CD4-positive, alpha-beta T cell treated with Interleukin-17A for 4 hours (primary cell): ENCODE measurements at regions not wholly inside any gene's neighbourhood (a gene's known extent, or its start where the extent isn't known, plus 50 kb on each side); places are given as distances from the start of the nearest gene placed in this dataset.
"Not testable (repeated sequence)": the region's sequence is repeated elsewhere in the genome, so short reads cannot be mapped to it uniquely, and the experiment has no call there.

Experiments used
- DNase-seq: peaks from one replicate; pipeline ENCODE4 v3.0.0-alpha.2; 2020; ENCODE audit warnings: mixed read lengths

DNA sequence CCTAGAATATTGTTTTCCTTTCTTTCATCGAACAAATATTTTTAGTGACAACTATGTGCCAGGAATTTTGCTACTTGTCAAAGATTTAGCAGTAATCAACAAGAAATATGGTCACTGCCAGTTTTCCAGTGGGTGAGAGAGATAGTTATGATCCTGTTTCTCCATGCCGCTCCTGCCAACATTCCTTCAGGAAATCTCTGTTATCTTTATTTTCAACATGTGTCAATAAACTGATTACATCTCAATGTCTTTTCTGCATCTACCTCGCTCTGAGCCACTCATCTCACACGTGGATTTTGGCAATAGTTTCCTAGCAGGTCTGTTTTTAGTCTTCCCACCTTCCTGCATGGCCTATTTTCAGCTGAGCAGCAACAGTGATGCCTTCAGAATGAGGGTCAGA lies 650.0 kb upstream of the STXBP6 start:
- DNase-seq = no peak

DNA sequence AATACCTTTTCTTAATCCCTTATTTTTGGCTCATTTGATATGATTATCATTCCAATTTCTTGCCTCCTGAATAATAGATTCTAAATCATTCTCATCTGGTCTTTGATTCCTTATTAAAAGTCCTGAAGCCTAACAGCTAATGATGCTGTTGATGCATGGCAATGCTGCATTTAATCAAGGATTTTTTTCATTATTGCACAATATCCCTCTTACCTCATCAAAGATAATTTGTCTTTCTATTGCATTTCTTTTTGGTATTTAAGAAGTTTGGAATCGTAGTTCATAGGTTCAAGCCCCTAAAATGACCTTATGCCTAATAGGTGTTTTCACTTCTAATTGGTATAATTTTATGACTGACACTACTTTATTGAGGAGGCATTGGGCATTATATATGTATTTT lies 648.2 kb upstream of the STXBP6 start:
- DNase-seq = no peak

DNA sequence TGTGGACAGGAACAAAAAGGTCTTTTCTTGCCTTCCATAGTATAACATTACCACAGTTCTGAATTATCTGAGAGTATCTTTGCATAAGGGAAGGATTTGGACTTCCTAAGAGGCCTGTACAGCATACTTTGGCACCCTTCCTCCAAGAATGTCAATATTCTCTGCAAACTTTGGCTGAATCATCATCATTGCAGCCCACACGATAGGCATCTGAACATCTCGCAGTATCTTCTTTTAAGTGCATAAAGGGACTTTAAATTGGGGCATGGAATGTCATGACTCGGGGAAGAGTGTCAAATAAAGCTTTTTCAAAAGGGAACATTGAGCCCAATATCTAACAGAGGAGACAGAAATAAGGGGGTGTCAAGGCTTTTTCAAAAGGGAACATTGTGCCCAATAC lies 646.2 kb upstream of the STXBP6 start:
- no peak for DNase-seq

DNA sequence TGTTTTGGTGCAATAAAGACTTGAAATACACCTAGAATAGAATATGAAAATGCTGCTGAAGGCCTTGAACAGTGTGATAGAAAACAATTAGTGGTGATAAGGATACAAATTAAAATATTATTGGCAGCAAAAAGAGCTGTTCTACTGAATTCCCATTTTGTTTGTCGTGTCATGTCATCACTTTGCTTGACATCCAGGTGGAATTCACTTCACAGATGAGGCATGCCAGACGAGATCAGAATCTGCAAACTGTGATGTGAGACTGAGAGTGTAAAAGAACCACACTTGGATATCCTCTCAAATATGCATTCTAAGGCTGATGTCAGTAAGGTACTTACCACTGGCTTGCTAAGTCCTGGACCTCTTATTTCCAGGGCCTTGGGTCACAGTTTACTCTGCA lies 635.1 kb upstream of the STXBP6 start:
- DNase-seq = no peak

DNA sequence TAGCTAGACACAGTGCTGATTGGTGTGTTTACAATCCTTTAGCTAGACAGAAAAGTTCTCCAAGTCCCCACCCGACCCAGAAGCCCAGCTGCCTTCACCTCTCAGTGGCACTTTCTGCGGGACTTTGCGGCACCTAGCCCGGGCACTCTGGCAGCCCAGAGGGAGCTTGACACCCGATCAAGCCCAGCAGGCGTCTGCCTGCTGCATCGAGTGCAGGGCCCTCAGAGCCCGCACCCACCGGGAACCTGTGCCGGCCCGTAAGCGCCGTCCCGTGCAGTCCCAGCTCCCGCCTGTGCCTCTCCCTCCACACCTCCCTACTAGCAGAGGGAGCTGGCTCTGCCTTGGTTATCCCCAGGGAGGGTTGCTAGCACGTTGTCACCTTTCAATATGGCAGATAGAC lies 631.0 kb upstream of the STXBP6 start:
- peak; percentile 3 for DNase-seq

DNA sequence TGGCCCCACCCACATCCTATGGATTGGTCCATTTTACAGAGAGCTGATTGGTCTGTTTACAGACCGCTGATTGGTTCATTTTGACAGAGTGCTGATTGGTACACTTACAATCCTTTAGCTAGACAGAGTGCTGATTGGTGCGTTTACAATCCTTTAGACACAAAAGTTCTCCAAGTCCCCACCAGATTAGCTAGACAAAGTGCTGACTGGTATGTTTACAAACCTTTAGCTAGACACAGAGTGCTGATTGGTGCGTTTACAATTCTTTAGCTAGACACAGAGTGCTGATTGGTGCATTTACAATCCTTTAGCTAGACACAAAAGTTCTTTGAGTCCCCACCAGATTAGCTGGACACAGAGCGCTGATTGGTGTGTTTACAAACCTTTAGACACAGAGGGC lies 630.6 kb upstream of the STXBP6 start:
- DNase-seq = not testable (repeated sequence)

DNA sequence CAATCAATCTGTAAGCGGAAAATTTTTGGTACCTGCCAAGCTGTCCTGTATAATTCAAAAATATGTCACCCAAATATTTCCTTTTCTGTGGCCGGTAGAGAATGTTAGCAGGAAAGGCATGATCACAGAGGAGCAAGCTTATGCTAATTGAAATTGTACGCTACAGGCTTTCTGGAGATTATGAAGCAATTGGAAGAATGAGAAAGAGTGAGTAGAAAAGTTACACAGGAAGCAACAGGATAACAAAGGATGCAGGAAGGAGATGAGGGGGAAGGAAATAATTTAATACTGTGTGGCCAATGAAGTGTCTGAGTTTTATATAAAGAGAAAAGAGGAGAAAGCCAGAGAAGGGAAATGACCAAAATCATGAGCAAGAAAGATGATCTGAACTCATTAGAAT lies 627.2 kb upstream of the STXBP6 start:
- DNase-seq = no peak

DNA sequence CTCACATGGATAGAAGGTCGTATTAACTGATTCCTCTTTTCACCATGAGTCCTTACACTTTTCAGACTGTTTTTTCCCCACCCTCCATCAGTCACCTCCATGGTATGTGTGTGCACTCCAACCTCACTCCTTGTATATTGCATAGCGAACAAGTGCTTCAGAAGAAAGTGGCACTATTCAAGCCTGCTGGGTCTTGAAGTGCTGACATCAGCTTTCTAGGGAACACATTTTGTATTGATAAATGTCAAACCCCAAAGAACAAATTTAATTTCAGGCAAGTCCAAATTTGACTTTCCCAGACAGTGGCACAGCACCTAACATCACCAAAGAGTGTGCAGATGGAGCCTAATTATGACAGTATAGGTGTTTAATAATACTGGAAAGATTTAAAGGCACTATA lies 617.4 kb upstream of the STXBP6 start:
- no peak for DNase-seq

DNA sequence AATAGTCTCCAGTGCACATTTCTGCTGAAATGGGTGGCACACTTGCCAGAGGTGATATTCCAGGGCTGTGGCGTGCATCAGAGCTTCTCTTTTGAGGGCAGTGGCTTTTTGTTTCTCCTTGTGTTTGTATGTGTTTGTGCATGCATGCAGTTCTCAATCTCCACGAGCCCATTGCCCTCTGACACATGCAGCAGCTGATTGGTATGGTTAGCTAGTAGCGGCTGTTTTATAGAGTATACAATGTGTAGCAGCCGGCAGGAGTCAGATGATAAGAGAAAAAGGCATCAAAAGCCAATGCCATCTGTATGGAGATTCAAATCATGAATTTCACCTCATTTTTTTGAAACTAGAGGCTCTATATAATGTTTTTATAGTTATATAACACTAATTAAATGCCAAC lies 616.9 kb upstream of the STXBP6 start:
- no peak for DNase-seq

DNA sequence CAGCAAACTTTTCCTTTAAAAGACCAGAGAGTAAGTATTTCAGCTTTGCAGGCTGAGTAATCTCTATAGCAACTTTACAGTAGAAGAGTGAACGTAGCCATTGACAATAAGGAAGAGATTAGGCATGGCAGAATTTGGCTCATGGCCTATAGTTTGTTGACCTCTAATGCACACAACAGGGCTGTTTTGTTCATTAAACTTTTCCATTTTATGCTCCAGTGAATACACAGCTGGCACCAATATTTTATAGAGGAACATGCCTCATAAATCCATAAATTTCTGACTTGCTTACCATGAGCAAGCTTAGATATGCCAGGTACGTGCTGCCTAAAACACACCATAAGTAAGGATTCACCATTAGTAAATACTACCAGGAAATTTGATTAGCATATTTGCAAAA lies 609.0 kb upstream of the STXBP6 start:
- DNase-seq = no peak

DNA sequence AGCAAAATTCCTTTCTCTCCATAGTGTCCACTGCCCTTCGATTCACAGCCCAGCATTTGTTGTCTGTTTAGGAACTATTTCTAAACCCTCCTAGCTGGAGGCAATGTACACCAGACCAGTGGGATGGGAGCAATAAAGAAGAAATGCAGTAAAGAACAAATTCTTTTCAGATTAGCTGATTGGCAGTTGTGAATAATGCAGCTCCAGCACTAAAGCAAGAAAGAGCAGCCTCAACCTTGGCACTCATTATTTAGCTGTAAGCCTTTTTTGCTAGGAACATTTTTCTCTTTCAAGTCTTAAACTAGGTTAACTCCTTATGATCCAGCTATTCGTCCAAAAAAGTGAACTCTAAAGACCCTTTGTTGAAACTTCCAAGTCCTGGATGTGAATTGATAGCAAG lies 580.5 kb upstream of the STXBP6 start:
- DNase-seq = no peak

DNA sequence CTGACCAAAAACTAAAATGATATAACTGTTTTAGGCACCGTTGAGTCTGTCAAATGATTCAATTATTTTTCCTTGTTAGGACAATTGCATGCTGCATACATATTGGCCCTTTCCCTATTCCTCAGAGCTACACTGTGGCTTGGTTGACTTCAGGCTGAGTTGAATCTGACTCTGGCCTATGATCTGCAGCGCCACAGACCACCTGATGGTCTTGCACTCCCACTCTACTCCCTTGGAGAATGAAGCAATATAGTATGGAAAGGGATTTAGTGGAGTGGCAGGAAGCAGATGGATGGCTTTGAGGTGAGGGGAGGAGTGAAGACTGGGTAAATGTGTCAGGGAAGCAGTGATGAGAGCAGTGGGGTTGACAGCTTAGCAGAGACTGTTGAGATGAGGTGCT lies 579.0 kb upstream of the STXBP6 start:
- DNase-seq = no peak

DNA sequence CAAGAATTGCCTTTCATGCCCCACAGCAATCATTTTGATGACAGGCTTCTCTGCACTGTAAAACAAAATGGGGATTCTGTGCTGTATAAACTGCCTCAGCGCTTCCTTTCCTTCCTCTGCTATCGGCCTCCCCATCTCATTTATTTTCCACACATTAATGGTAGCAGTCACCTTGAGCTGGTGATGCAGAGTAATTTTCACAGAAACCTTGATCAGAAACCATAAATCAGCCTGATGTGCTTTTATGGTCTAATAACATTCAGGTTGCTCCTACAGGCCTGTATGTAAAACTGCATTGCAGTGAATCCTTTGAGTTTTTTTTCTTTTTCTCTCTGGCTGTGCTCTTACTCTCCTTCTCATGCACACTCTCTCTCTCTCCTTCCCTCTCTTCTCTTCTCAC lies 578.4 kb upstream of the STXBP6 start:
- no peak for DNase-seq

DNA sequence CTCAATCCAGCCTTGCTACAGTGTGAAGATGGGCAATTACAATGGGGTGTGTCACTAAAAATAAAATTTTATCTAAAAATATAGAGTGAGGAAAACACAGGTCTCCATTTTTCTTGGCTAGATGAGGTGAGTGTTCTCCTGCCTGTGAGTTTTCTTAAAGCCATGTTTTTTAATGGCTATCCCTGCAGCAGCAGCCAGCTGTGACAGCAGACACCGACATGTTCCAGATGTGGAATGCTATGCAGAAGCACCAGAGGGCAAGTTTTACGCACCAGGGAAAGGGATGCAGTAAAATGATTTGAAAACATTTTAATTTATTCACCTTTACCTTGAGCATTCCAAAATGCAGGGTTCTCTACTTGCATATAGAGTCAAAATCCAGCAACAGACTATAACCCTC lies 577.0 kb upstream of the STXBP6 start:
- no peak for DNase-seq

DNA sequence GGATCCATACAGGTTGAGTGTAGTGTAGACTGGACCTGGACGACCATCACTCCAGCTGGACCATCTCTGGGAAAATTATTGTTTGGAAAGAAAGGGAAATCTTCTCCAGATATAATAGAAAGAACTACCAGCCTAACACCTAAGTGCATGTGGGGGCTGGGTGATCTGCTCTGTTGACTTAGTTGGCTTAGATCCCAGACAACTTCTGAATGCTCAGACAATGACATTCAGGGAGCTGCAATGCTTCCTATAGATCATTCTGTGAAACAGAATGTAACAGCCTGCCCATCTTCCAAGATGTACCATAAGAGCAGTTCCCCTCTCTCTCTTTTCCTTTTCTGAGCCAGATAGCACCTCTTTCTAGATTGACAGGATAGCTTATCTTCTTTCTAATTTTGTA lies 572.8 kb upstream of the STXBP6 start:
- DNase-seq = no peak

DNA sequence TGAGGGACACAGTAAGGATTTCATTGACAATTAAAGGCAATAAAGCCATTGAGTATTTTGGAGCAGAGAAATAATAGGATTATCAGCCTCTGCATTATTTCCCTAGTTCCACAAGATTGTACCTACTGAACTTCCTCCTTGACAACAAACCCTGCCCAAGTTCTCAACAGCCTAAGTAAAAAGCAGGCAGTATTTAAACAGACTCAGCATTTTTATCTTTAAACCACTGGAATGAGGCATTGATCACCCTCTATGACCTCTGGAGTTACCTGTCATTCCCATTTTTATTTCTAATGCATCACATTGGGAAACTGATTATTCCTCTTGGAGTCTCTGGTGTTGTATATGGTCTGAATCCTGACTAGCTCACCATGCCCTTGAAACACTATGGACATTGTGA lies 570.6 kb upstream of the STXBP6 start:
- no peak for DNase-seq

DNA sequence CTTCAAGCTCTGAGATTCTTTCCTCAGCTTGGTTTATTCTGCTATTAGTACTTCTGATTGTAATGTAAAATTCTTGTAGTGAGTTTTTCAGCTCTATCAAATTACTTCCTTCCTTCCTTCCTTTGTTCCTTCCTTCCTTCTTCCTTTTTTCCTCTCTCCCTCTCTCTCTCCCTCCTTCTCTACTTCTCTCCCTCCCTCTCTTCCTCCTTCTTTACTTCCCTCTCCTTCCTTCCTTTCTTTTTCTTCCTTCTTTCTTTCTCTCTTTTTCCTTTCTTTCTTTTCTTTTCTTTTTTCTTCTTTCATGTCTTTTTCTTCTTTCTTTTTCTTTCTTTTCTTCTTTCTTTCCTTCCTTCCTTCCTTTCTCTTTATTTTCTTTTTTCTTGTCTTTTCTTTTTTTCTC lies 565.2 kb upstream of the STXBP6 start:
- DNase-seq = no peak

DNA sequence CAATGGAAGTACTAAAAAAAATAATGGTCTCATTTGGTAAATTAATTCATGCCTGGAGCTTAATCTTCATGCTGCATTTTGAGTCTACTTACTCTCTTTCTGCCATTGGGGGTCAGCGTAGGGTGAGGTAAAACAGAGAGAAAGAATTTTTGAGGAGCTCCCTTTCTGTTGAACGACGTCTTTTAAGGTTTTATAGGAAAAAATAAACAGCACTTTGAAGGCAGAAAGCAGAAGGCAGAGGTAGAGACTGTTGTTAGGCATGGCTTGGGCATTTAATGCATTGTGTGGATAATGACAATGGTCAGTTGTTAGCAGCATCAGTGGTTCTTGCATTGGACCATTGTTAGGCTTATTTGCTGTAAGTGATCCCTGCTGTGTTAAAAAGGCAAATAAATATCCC lies 557.2 kb upstream of the STXBP6 start:
- no peak for DNase-seq

DNA sequence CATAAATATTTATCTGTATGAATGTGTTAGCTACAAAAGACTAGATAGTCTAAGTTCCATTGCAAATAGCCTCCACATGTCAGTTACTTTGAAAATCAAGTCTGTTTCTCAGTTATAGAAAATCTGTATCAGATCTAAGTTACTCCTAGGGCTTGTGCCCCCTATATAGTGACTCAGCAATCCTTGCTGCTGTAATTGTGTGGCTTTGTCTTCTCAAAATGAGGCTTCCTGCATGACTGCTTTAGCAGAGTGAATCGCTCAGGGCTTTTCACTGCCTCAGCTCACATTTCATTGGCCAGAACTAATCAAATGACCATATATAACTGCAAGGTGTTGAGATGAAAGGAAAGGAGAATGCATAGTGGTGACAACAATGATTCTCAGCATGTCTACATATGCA lies 552.2 kb upstream of the STXBP6 start:
- no peak for DNase-seq

DNA sequence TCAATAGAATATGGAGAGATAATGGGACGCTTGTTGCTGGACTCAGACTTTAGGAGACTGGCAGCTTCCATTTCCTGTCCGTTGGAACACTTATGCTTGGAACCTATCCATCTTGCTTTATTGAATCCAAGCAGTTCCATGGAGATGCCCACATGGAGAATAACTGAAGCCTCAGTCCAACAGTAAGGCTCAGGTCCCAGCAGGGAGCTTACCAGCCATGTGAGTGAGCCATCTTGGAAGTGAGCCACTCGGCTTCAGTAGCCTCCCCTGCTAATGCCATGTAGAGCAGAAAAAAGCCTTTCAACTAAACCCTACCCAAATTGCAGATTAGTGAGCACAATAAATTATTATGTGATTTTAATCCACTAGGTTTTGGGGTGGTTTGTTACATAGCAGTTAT lies 538.8 kb upstream of the STXBP6 start:
- no peak for DNase-seq

DNA sequence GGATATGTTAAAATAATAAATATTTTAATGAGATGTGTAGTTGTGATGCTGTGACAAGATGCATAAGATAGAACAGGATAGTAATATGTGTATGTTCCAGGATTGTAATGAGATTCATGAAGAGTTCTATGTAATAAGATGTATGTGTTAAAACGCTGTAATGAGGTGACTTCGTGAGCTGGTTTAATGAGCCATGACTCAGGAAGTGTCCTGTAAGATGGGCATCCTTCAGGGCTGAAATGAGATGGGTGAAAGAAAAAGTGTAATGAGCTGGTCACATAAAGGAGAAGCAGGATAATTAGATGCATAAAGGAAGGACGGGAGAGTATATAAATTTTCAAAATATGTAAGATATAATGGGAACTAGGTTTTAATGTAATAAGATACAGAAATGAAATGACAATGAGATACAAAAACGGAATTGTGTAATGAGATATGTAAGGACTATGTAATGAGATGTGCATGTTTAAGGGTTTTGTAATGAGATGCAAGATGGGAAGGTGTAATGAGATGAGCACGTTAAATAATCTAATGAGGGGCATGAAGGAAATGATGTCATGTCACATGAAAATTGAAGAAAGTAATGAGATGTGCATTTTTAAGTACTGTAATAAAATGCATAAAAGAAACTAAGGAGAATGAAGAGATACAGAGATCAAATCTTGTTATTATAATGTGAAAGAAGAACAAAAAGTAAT lies 524.8 kb upstream of the STXBP6 start:
- no peak for DNase-seq

DNA sequence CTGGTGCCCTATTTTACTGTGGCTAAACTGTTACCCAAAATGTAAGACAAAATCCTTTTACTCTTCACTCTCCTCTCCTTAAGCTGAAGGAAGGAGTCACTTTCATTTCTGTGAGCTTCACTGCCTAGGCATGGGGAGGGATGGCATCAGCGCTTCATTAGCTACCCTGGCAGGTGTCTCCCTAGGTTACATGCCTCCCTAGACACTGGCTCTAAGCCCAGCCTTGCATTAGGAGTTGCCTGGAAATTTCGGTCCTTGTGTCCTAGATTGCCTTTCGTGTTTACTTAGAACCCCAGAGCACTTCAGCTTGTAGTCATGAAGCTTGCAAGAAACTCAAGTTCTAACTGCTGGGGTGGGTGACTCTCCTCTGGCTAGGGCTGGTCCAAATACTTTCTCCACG lies 520.5 kb upstream of the STXBP6 start:
- DNase-seq = no peak

DNA sequence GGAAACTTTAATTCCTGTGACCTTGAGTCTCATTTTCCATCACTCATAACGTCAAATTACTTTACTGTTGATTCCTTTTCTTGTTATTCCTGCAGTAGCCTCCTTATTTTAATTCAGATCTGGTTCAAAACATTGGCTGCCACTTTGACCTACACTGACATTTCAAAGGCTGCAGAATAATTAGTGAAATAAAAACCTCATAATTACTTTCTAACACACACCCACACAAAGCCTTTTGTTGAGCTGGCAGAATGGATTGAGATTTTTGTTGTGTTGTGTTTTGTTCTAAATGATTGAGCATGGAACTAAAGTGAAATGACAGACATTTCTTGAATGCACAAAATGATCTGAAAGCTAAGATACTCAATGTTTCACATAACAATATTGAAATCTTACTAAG lies 507.5 kb upstream of the STXBP6 start:
- no peak for DNase-seq

DNA sequence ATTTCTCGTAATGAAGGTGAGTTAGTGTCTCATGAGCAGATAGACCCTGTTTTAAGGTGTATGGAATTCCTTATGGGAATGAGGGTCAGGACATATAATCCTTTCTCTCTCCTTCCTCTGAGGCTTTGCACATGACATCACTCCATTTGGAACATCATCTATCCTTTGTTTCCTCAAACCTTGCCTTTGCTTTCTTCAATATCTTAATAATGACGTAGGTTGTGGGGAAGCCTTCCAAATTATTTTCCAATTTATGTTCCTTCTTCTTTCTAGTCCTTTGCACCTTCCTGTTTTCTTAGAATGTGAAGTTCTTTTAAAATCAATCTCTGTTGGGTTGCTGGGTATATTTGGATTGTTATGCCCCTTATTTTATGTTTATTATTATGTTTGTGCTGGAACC lies 502.9 kb upstream of the STXBP6 start:
- DNase-seq = no peak

DNA sequence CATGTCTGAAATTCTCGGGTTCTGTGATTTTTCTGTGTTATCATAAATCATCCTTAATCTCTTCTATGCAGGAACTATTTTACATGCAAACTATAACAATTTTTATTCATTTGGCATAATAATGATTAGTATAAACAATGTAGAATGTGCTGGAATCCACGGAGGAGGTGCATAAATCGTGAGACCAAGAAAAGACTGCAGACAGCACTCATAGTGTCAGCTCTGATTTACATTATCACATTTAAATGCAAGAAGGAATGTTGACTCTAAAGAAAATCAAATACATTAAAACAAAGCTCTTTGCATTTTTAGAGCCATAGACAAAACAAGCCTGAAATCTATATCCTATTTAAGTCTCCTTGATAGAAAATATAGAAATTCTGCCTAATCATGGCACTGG lies 501.7 kb upstream of the STXBP6 start:
- no peak for DNase-seq

DNA sequence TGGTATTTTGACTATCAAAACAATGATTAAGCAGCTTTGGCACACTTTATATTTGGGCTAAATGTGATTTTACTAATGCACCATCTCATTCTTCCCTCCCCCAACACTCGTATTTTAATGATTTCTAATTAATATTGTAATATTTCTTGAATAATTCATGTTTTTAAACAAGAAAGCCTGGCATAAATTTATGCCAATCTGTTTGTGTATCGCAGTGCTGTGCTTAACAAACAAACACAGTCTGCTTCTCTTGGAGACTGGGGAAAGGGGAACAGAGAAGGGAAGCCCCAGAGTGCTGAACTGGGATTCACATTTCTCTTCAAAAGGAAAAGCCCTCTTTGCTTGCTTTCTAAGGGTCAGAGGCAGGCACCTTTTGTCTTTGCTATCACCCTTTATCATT lies 496.9 kb upstream of the STXBP6 start:
- no peak for DNase-seq
